ENCODE measurements at regions not wholly inside any gene's neighbourhood (a gene's known extent, or its start where the extent isn't known, plus 50 kb on each side); places are given as distances from the start of the nearest gene placed in this dataset.

- Mint-ChIP-seq H3K4me3 (no peak overlapping the region), H3K27me3 (peaks cover 29% of the 10 kb centered on the region), H3K9me3 (peaks cover 22 to 28% of the 10 kb centered on the region in 2 donors), H3K27ac (no peak overlapping the region), H3K4me1 (peaks cover 9% of the 10 kb centered on the region)
- no peak for ATAC-seq
- no peak for DNase-seq
Observed at GRCh38 chr22:48570912-48571311, 1256.8 kb downstream of the BRD1 start.

- Mint-ChIP-seq H3K9me3 (peaks cover 22 to 28% of the 10 kb centered on the region in 2 donors), H3K4me1 (peaks cover 9% of the 10 kb centered on the region), H3K27me3 (peaks cover 25% of the 10 kb centered on the region), H3K4me3 (no peak overlapping the region), H3K27ac (no peak overlapping the region)
- DNase-seq (no peak), ATAC-seq (no peak)
Observed at GRCh38 chr22:48569476-48570233, 1258.0 kb downstream of the BRD1 start.

DNA sequence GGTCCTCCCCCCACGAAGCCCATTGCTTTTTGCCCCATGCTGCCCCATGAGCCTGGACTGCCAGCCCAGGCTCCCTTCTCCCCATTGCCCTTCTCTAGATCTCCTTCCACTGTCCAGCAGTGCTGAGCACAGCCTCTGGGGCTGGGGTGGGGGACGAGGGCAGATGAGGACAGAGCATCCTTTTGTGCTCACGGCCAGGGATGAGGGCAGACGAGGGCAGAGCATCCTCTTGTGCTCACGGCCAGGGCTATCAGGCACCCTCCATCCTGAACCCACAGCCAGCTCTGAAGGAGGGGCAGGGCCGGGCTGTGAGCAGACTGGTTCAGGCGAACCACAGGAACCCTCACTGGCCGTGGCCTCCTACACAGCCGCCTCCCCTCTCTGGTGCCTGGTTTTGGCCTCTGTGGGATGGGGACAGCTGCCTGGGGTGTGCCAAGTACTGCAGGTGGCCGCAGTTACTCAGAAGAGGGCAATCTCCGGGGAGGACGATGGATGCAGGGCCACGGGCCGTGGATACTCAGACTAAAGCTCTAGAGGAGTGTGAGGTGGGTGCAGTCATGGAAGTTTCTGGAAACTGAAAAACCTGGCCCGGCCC, 1258.8 kb downstream of the BRD1 start:
- H3K27me3 Mint-ChIP-seq: peaks cover 17% of the 10 kb centered on the region
- H3K27ac Mint-ChIP-seq: no peak overlapping the region
- H3K9me3 Mint-ChIP-seq: peaks cover 22 to 28% of the 10 kb centered on the region in 2 donors
- H3K4me3 Mint-ChIP-seq: no peak overlapping the region
- no peak for DNase-seq
- H3K4me1 Mint-ChIP-seq: peaks cover 9% of the 10 kb centered on the region
- no peak for ATAC-seq

DNA sequence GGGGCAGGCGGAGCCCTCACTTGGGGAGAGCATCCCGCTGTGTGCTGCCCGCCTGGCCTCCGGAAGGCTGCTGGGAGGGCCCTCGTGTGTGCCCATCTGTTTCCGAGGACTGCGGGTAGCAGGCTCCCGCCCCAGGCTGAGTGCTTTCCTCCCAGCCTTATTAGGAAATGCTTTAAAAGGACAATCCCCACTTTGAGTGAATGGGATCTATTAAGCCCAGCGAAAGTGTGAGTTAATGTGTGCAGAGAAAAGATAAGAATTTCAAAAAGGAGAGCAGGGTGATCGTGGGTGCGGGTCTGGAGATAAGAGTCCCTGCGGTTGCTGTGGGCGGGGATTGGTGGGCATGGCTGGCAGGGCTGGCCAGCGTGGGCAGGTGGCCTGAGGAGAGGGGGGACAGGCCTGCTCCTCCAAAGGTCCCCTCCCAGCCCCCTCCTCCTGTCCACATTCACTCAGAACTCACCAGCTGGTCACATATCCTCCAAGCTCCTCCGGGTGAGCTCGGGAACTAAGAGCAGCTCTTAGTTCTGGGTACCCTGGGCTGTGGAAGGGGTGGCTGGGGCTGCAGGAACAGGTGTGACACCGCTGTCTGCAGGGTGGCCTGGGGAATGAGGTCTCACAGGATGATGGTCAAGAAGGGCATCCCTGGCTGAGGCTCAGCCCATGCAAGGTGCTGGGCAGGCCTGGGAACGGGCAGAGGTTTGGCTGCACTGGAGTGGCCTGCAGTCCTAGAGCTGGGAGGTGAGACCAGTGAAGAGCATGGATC, 1260.3 kb downstream of the BRD1 start:
- Mint-ChIP-seq H3K4me3 (no peak overlapping the region), H3K27ac (no peak overlapping the region), H3K27me3 (peaks cover 2% of the 10 kb centered on the region), H3K4me1 (peaks cover 9% of the 10 kb centered on the region), H3K9me3 (peaks cover 20 to 24% of the 10 kb centered on the region in 2 donors)
- ATAC-seq: no peak
- no peak for DNase-seq

GRCh38 chr22:48566741-48567140, 1260.9 kb downstream of the BRD1 start:
- Mint-ChIP-seq H3K9me3 (peaks cover 13 to 18% of the 10 kb centered on the region in 2 donors), H3K4me1 (peaks cover 9% of the 10 kb centered on the region), H3K27ac (no peak overlapping the region), H3K27me3 (no peaks in the 10 kb centered on the region), H3K4me3 (no peak overlapping the region)
- DNase-seq (no peak), ATAC-seq (no peak)

GRCh38 chr22:48565901-48566501, 1261.7 kb downstream of the BRD1 start:
- no peak for ATAC-seq
- no peak for DNase-seq
- Mint-ChIP-seq H3K4me1 (peaks cover 9% of the 10 kb centered on the region), H3K27me3 (no peaks in the 10 kb centered on the region), H3K4me3 (no peak overlapping the region), H3K27ac (no peak overlapping the region), H3K9me3 (peaks cover 10 to 13% of the 10 kb centered on the region in 2 donors)

DNA sequence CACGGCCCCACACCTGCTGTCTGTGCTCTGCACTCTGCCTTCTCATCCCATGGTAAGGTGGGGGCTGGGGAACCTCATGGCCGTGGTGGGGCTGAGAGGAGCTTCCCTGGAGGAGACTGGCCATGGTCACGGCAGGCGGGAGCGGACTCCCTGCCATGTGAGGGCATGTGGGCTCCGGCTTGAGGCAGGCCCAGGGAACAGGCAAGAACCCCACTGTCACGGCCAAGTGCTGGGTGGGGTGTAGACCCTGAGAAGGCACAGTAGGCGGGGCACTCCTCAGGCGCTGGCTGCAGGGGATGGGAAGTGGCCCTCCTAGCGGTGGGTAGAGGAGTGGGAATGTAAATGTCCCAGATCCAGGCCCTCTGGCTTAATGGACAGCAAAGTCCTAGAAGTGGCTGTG, 1262.7 kb downstream of the BRD1 start:
- no peaks in the 10 kb centered on the region for H3K27me3 Mint-ChIP-seq
- no peak overlapping the region for H3K4me3 Mint-ChIP-seq
- no peak for DNase-seq
- H3K9me3 Mint-ChIP-seq: peaks cover 2 to 4% of the 10 kb centered on the region in 2 donors
- ATAC-seq: no peak
- peaks cover 9% of the 10 kb centered on the region for H3K4me1 Mint-ChIP-seq
- H3K27ac Mint-ChIP-seq: no peak overlapping the region

- no peak for DNase-seq
Observed at GRCh38 chr22:48563966-48564330, 1263.7 kb downstream of the BRD1 start.

DNA sequence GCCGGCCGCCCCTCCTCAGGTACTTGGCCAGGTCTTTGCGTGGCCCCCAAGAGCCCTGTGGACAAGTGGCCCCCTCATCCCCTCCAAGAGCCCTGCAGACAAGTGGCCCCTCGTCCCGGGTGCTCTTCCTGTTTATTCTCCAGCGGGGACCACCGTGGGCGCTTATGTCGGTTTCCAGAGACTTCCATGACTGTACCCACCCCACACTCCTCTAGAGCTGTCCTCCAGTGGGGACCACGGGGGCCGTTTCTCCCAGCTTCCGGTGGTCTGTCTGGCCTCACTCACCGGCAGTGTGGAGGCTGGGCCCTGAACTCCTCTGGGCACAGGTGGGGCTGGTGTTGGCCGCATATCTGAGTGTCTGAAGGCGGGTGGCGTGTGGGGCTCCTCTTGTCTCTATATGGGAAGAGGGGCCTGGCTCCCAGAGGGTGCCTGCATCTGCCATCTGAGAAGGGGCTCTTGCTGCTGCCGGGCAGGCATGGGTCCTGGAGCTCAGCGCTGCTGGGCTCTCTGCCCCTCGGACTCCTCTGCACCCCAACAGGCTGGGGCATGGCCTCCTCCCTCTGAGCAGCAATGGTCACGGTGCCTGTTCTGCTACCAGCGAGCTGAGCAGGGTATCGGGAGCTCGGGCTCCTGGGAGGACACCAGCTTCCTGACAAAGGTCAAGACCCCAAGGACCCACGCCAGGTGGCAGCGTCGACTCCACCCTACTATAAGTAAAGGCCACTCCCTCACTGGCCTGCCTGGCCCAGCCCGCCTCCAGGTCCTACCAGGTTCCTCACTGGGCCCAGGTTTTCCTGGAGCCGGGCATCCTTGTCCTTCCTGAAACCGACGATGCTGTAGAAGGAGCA, 1264.3 kb downstream of the BRD1 start:
- Mint-ChIP-seq H3K27me3 (no peaks in the 10 kb centered on the region), H3K4me1 (peaks cover 9% of the 10 kb centered on the region), H3K9me3 (no peaks in the 10 kb centered on the region), H3K4me3 (no peak overlapping the region), H3K27ac (no peak overlapping the region)
- no peak for ATAC-seq
- no peak for DNase-seq

More at GRCh38 chr22:48563966-48564330, 1263.7 kb downstream of the BRD1 start:
- no peak overlapping the region for H3K4me3 Mint-ChIP-seq
- H3K27ac Mint-ChIP-seq: no peak overlapping the region
- H3K27me3 Mint-ChIP-seq: no peaks in the 10 kb centered on the region
- ATAC-seq: no peak
- peaks cover 9% of the 10 kb centered on the region for H3K4me1 Mint-ChIP-seq
- H3K9me3 Mint-ChIP-seq: no peaks in the 10 kb centered on the region

- H3K9me3 Mint-ChIP-seq: no peaks in the 10 kb centered on the region
- H3K27ac Mint-ChIP-seq: no peak overlapping the region
- DNase-seq: no peak
Observed at GRCh38 chr22:48561676-48562075, 1266.0 kb downstream of the BRD1 start.

GRCh38 chr22:48560836-48561235, 1266.8 kb downstream of the BRD1 start:
- ATAC-seq (no peak), DNase-seq (no peak)
- no peak overlapping the region for H3K4me3 Mint-ChIP-seq
- H3K4me1 Mint-ChIP-seq: no peaks in the 10 kb centered on the region
- H3K9me3 Mint-ChIP-seq: no peaks in the 10 kb centered on the region
- no peak overlapping the region for H3K27ac Mint-ChIP-seq
- no peaks in the 10 kb centered on the region for H3K27me3 Mint-ChIP-seq

More at GRCh38 chr22:48561676-48562075, 1266.0 kb downstream of the BRD1 start:
- no peak overlapping the region for H3K4me3 Mint-ChIP-seq
- peaks cover 1% of the 10 kb centered on the region for H3K4me1 Mint-ChIP-seq
- no peak for ATAC-seq
- no peaks in the 10 kb centered on the region for H3K27me3 Mint-ChIP-seq

DNA sequence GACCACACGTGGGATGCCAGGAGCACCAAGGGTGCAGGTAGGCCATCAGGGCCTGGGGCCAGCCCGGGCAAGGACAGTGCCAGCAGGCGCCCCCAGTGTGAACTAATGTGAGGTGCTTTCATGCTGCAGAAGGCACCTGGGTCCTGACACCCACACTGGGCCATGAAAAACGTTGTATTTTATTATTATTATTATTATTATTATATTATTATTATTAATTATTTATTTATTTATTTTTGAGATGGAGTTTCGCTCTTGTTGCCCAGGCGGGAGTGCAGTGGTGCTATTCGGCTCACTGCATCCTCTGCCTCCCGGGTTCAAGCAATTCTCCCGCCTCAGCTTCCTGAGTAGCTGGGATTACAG, 1267.3 kb downstream of the BRD1 start:
- H3K4me3 Mint-ChIP-seq: no peak overlapping the region
- no peaks in the 10 kb centered on the region for H3K27me3 Mint-ChIP-seq
- H3K4me1 Mint-ChIP-seq: no peaks in the 10 kb centered on the region
- ATAC-seq (no peak), DNase-seq (no peak)
- H3K9me3 Mint-ChIP-seq: no peaks in the 10 kb centered on the region
- no peak overlapping the region for H3K27ac Mint-ChIP-seq

GRCh38 chr22:48559647-48560388, 1267.9 kb downstream of the BRD1 start:
- DNase-seq (no peak), ATAC-seq (no peak)
- no peak overlapping the region for H3K4me3 Mint-ChIP-seq
- H3K9me3 Mint-ChIP-seq: no peaks in the 10 kb centered on the region
- no peaks in the 10 kb centered on the region for H3K4me1 Mint-ChIP-seq
- no peak overlapping the region for H3K27ac Mint-ChIP-seq
- H3K27me3 Mint-ChIP-seq: no peaks in the 10 kb centered on the region

DNA sequence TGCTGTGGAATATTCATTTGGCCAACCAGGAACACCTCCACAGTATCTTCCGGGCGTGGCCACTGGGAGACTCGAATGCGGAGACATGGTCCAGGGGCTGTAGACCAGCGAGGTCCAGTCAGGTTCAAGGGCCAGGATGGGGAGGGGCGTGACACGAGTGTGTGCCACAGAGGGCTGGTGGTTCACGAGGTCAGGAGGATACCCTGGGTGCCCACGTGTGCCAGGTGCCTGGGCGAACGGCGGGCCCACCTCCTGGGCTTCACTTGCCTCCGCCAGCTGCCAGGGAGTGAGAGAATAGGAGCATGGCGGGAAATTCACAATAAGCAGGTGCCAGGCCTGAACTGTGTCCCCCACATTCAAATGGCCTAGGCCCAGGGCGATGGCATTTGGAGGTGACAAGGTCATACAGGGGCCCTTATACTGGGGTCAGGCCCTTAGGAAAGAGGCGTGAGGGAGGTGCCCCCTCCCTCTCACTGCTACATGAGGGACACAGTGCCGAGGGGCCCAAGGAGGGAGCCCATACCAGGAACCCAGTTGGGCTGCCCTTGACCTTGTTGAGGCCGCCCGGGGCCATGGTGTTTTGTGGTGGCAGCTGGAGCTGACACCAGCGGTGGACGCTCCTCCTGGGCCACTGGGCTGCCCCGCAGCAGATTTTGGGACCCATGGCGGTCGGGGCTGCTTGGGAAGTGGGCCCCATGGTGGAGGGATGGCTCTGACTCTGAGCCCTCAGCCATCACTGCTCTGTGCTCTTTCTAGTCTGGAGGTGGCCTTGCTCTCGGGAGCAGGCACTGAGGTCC, 1268.9 kb downstream of the BRD1 start:
- ATAC-seq (no peak), DNase-seq (no peak)
- no peaks in the 10 kb centered on the region for H3K4me1 Mint-ChIP-seq
- no peak overlapping the region for H3K4me3 Mint-ChIP-seq
- H3K9me3 Mint-ChIP-seq: no peaks in the 10 kb centered on the region
- H3K27me3 Mint-ChIP-seq: peaks cover 2% of the 10 kb centered on the region
- H3K27ac Mint-ChIP-seq: no peak overlapping the region

Measured in stimulated activated naive CD8-positive, alpha-beta T cell treated with anti-CD3 and anti-CD28 coated beads, Interleukin-15, amount 100 ng/mL, for 72 hours (primary cell).